GM20000 (cell line): ENCODE measurements at regions not wholly inside any gene's neighbourhood (a gene's known extent, or its start where the extent isn't known, plus 50 kb on each side); places are given as distances from the start of the nearest gene placed in this dataset.

Experiments used
- DNase-seq: peaks from one replicate; pipeline ENCODE4 v3.0.0; 2012; ENCODE audit warnings: low spot score
- CTCF ChIP-seq: IDR thresholded peaks from 2 replicates; pipeline ENCODE4 v1.5.1; 2012; ENCODE audit warnings: mild to moderate bottlenecking, control low read depth; ENCODE audit errors: extremely low read depth, missing control alignments

- TF ChIP-seq CTCF, result no peak
- DNase-seq, result no peak
Measured at GRCh38 chr17:64767269-64767997, 105.3 kb upstream of the SMURF2 start.

- TF ChIP-seq CTCF, result no peak
- DNase-seq, result no peak
Measured at GRCh38 chr17:64765191-64765889, 103.2 kb upstream of the SMURF2 start.

- DNase-seq, result no peak
Measured at GRCh38 chr17:64750891-64751677, 89.0 kb upstream of the SMURF2 start.

GRCh38 chr17:64750478-64750877 lies 88.4 kb upstream of the SMURF2 start:
- no peak for DNase-seq
- no peak for TF ChIP-seq CTCF

More at GRCh38 chr17:64750891-64751677, 89.0 kb upstream of the SMURF2 start:
- no peak for TF ChIP-seq CTCF

- no peak for TF ChIP-seq CTCF
- no peak for DNase-seq
Measured at GRCh38 chr17:64749306-64749705, 87.2 kb upstream of the SMURF2 start.

- DNase-seq, result no peak
Measured at GRCh38 chr17:64747938-64748540, 85.9 kb upstream of the SMURF2 start.

More at GRCh38 chr17:64747938-64748540, 85.9 kb upstream of the SMURF2 start:
- TF ChIP-seq CTCF, result no peak
